Osteoblast (primary cell): ENCODE measurements at regions not wholly inside any gene's neighbourhood (a gene's known extent, or its start where the extent isn't known, plus 50 kb on each side); places are given as distances from the start of the nearest gene placed in this dataset.

Source experiments
- DNase-seq: peaks from one replicate; pipeline ENCODE4 v3.0.0; 2011; ENCODE audit warnings: low spot score, mixed read lengths; ENCODE audit not compliant: insufficient read length; ENCODE audit errors: missing footprints
- H2AFZ ChIP-seq: 2 replicates; pipeline ENCODE4 v1.6.0; 2011; ENCODE audit warnings: mild to moderate bottlenecking, low read length
- H3K27ac ChIP-seq: 2 replicates; pipeline ENCODE4 v1.5.1; 2011; ENCODE audit warnings: mild to moderate bottlenecking, low read depth, low read length, moderate library complexity
- H3K27me3 ChIP-seq: 2 replicates; pipeline ENCODE4 v1.6.0; 2012; ENCODE audit warnings: mild to moderate bottlenecking, control low read depth, inconsistent platforms, low read length, moderate library complexity; ENCODE audit not compliant: insufficient read depth
- H3K36me3 ChIP-seq: 2 replicates; pipeline ENCODE4 v1.5.1; 2011; ENCODE audit warnings: mild to moderate bottlenecking, low read length, control low read depth, moderate library complexity; ENCODE audit not compliant: insufficient read depth
- H3K4me1 ChIP-seq: 2 replicates; pipeline ENCODE4 v1.5.1; 2011; ENCODE audit warnings: mild to moderate bottlenecking, low read length, control low read depth, moderate library complexity; ENCODE audit not compliant: insufficient read depth
- H3K4me2 ChIP-seq: 2 replicates; pipeline ENCODE4 v1.6.0; 2011; ENCODE audit warnings: mild to moderate bottlenecking, low read length; ENCODE audit not compliant: insufficient read depth
- H3K4me3 ChIP-seq: fragments of 200-600 bp; sonication (generic); 3 replicates; pipeline ENCODE4 v1.5.1; 2012; ENCODE audit warnings: mild to moderate bottlenecking, low read length, inconsistent platforms; ENCODE audit not compliant: insufficient read depth
- H3K79me2 ChIP-seq: 2 replicates; pipeline ENCODE4 v1.6.0; 2012; ENCODE audit warnings: mild to moderate bottlenecking, low read length, control low read depth, inconsistent platforms; ENCODE audit not compliant: insufficient read depth
- H3K9me3 ChIP-seq: 2 replicates; pipeline ENCODE4 v1.5.1; 2011; ENCODE audit warnings: low read depth, low read length, control low read depth
- H4K20me1 ChIP-seq: 2 replicates; pipeline ENCODE4 v1.6.0; 2012; ENCODE audit warnings: mild to moderate bottlenecking, low read length, control low read depth; ENCODE audit not compliant: insufficient read depth
- CTCF ChIP-seq: IDR thresholded peaks from 2 replicates; pipeline ENCODE4 v1.5.1; 2011; ENCODE audit warnings: mild to moderate bottlenecking, low read depth, low read length, moderate library complexity; ENCODE audit errors: extremely low read depth

DNA sequence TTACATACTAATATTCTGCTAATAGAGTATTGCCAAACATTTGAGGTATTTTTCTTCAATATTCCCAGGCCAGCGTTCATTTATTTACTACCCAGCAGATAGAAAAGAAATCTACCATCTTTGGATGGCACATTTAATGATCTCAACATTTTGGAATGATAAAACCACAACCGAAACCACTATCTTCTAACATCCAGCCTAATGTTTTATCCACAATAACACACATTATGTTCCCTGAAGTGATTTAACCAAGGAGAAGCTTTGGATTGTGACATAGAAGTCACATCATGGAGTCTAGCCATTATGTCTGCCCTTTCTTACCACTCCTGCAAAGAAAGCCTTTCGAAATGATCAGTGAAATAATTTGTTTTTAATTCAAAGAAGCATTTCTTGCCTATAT, 497.1 kb upstream of the PLXNA2 start:
- no peak overlapping the region for H3K4me2 ChIP-seq
- no peak for TF ChIP-seq CTCF
- peak; percentile 5 for DNase-seq
- no peak overlapping the region for H3K4me3 ChIP-seq
- H3K27me3 ChIP-seq: no peaks in the 10 kb centered on the region
- H3K36me3 ChIP-seq: no peaks in the 10 kb centered on the region
- no peaks in the 10 kb centered on the region for H3K9me3 ChIP-seq
- no peaks in the 10 kb centered on the region for H4K20me1 ChIP-seq
- no peaks in the 10 kb centered on the region for H3K4me1 ChIP-seq
- H2AFZ ChIP-seq: no peak overlapping the region
- H3K27ac ChIP-seq: no peak overlapping the region
- H3K79me2 ChIP-seq: no peaks in the 10 kb centered on the region

DNA sequence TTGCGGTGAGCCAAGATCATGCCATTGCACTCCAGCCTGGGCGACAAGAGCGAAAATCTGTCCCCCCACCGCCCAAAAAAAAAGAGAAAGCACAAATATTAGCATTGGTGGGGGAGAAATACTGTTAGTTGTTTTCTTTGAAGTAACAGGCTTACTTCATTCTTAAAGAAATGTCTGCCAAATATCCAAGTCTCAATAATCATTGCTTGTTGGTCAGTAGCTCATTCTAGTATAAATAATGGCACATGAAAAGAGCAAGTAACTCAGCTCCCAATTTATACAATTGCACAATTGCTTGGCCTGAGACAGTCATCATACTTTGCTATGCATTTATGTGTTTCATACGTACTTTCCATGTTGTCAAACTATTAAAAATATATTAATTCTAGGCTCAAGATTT, 499.2 kb upstream of the PLXNA2 start:
- H3K27ac ChIP-seq: no peak overlapping the region
- no peaks in the 10 kb centered on the region for H4K20me1 ChIP-seq
- H2AFZ ChIP-seq: no peak overlapping the region
- no peaks in the 10 kb centered on the region for H3K4me1 ChIP-seq
- no peaks in the 10 kb centered on the region for H3K27me3 ChIP-seq
- no peaks in the 10 kb centered on the region for H3K9me3 ChIP-seq
- no peak for DNase-seq
- H3K36me3 ChIP-seq: no peaks in the 10 kb centered on the region
- H3K4me2 ChIP-seq: no peak overlapping the region
- no peaks in the 10 kb centered on the region for H3K79me2 ChIP-seq
- no peak for TF ChIP-seq CTCF
- no peak overlapping the region for H3K4me3 ChIP-seq

GRCh38 chr1:208747979-208748378, 503.8 kb upstream of the PLXNA2 start:
- H3K27ac ChIP-seq: no peak overlapping the region
- no peaks in the 10 kb centered on the region for H3K27me3 ChIP-seq
- H3K4me1 ChIP-seq: no peaks in the 10 kb centered on the region
- no peaks in the 10 kb centered on the region for H3K79me2 ChIP-seq
- DNase-seq: no peak
- H3K4me3 ChIP-seq: no peak overlapping the region
- no peaks in the 10 kb centered on the region for H3K9me3 ChIP-seq
- no peak overlapping the region for H2AFZ ChIP-seq
- TF ChIP-seq CTCF: no peak
- no peak overlapping the region for H3K4me2 ChIP-seq
- no peaks in the 10 kb centered on the region for H3K36me3 ChIP-seq
- no peaks in the 10 kb centered on the region for H4K20me1 ChIP-seq

- Histone ChIP-seq H2AFZ (no peak overlapping the region), H4K20me1 (no peaks in the 10 kb centered on the region), H3K36me3 (no peaks in the 10 kb centered on the region), H3K4me1 (no peaks in the 10 kb centered on the region), H3K27me3 (no peaks in the 10 kb centered on the region), H3K4me3 (no peak overlapping the region), H3K4me2 (no peak overlapping the region), H3K9me3 (no peaks in the 10 kb centered on the region), H3K27ac (no peak overlapping the region), H3K79me2 (no peaks in the 10 kb centered on the region)
- TF ChIP-seq CTCF: no peak
- DNase-seq: no peak
Observed at GRCh38 chr1:208748387-208749165, 504.4 kb upstream of the PLXNA2 start.
